ENCODE measurements at regions not wholly inside any gene's neighbourhood (a gene's known extent, or its start where the extent isn't known, plus 50 kb on each side); places are given as distances from the start of the nearest gene placed in this dataset.

DNA sequence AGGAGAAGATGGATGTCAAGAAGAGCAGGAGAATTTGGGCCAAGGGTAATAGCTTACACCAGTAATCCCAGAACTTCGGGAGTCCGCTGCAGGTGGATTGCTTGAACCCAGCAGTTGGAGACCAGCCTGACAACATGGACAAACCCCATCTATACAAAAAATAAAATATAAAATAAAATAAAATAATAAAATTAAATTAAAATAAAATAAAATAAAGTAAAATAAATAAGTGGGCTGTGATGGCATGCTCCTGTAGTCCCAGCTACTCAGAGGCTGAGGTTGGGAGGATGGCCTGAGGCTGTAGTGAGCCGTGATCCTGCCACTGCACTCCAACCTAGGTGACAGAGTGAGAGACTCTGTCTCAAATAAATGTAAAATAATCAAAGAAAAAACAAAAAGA, 1946.7 kb downstream of the MRPL39 start:
- TF ChIP-seq, protein P1, sequence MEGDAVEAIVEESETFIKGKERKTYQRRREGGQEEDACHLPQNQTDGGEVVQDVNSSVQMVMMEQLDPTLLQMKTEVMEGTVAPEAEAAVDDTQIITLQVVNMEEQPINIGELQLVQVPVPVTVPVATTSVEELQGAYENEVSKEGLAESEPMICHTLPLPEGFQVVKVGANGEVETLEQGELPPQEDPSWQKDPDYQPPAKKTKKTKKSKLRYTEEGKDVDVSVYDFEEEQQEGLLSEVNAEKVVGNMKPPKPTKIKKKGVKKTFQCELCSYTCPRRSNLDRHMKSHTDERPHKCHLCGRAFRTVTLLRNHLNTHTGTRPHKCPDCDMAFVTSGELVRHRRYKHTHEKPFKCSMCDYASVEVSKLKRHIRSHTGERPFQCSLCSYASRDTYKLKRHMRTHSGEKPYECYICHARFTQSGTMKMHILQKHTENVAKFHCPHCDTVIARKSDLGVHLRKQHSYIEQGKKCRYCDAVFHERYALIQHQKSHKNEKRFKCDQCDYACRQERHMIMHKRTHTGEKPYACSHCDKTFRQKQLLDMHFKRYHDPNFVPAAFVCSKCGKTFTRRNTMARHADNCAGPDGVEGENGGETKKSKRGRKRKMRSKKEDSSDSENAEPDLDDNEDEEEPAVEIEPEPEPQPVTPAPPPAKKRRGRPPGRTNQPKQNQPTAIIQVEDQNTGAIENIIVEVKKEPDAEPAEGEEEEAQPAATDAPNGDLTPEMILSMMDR (IDR thresholded peaks at IDR 0.05): no peak
- TF ChIP-seq POLR2AphosphoS5 (IDR thresholded peaks at IDR 0.05; ENCODE audit: insufficient read depth in 1 of 2, low read depth in 1 of 2): no peak

All from vagina (tissue), 2 donors.